EH (cell line): ENCODE measurements at regions not wholly inside any gene's neighbourhood (a gene's known extent, or its start where the extent isn't known, plus 50 kb on each side); places are given as distances from the start of the nearest gene placed in this dataset.
"Not testable (repeated sequence)": the region's sequence is repeated elsewhere in the genome, so short reads cannot be mapped to it uniquely, and the experiment has no call there.

Experiments
- DNase-seq: peaks from one replicate; pipeline ENCODE4 v3.0.0-alpha.2; 2015; ENCODE audit warnings: low read depth

GRCh38 chr14:52202151-52202550 is 65.3 kb upstream of the PTGDR start:
- no peak for DNase-seq

- no peak for DNase-seq
Observed at GRCh38 chr14:52190337-52190931, 77.1 kb upstream of the PTGDR start.

- DNase-seq, result no peak
Observed at GRCh38 chr14:52189325-52189724, 78.2 kb upstream of the PTGDR start.

DNA sequence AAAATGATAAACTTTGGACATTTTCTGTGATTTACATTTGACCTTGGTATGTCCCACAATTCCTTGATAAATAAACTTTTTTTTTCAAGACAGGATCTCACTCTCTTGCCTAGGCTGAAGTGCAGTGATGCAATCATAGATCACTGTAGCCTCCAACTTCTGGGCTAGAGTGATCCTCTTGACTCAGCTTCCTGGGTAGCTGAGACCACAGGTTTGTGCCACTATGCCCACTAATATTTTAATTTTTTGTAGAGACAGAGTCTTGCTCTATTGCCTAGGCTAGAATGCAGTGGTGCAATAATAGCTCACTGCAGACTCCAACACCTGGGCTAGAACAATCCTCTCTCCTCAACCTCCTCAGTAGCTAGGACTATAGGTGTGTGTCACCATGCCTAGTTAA is 79.1 kb upstream of the PTGDR start:
- DNase-seq, result no peak

DNA sequence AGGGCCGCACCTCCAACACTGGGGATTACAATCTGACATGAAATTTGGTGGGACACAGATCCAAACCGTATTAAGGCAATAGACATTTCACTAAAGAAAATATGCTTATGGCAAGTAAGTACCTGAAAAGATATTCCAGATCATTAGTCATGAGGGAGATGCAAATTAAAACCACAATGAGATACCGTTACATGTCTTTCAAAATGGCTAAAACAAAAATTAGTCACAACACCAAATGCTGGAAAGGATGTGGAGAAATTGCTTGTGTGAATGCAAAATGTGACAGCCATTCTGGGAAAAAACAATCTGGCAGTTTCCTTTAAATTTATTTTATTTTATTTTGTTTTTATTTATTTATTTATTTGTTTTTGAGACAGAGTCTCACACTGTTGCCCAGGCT is 82.3 kb upstream of the PTGDR start:
- DNase-seq, result no peak

DNA sequence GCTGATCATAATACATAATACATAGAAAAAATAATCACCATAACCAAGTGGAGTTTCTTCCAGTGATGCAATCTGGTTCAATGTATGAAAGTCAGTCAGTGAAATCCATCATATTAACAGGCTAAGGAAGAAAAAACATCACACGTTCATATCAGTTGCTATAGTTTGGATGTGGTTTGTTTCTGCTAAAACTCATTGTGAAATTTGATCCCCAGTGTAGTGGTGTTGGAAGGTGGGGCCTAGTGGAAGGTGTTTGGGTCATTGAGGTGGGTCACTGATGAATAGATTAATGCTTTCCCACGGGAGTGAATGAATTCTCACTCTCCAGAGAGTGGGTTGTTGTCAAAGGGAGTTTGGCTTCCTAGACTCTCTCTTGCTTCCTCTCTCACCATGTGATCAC is 84.6 kb upstream of the PTGDR start:
- no peak for DNase-seq

DNA sequence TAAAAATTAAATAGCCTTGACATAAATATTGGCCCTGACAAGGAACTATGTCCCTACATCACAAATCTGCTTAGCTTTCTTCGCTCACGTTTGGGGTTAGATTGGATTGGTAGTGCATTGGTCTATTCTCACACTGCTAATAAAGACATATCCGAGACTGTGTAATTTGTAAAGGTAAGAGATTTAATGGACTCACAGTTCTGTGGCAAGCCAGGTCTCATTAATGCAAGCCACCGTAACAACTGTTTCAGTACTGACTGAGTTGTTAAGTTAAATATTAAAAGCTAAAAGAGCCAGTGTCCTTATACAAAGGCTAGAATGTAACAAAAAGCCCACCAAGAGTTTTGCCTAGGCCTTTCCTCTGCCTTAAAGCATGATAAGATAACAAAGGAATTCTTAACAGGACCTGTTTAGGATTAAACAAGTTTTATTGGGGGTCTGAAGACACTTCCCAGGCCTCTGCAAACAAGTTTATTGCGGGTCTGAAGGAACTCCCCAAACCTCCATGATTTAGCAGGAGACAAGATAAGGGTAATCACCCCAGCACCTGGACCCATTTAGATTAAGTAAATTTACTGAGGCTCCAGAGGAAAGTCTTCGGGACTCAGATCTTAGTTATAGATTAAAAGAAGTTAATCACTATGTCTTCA is 88.2 kb upstream of the PTGDR start:
- DNase-seq, result no peak

DNA sequence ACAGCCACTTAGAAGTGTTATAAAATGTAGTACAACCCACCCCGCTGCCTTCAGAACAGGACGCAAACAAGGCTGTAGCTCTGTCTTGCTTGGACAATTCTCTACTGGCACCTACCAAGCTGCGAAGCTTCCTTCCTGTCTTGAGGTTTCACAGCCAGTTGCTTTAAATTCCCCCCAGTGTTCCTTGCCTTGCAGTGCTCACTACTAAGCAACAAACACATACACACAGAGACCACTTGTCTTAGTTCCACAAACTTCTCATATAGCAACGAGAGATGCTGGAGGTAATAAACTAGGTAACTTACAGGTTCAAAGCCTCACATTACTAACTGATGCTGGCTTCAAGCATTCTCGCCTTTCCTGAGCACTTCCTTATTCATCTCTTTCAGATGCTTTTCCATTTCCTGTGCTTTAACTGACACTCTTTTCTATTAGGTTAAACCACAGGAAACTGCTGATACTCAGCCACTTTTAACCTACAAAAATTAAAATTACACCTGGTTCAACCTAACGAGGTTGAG is 91.5 kb upstream of the PTGDR start:
- no peak for DNase-seq

DNA sequence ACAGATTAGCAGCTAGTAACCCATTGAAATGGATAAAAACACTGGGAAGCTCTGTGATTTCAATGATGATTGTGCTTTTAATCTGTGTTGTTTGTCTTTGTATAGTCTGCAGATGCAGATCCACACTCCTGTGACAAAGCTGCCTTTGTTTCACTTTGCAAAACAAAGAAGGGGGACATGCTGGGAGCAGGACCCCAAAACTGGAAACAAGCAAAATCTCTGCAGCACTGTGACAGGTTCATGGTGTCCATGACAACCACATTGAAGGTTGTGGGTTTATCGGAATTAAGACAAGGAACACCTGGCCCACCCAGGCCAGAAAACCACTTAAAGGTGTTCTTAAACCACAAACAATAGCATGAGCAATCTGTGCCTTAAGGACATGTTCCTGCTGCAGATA is 95.6 kb upstream of the PTGDR start:
- not testable (repeated sequence) for DNase-seq

DNA sequence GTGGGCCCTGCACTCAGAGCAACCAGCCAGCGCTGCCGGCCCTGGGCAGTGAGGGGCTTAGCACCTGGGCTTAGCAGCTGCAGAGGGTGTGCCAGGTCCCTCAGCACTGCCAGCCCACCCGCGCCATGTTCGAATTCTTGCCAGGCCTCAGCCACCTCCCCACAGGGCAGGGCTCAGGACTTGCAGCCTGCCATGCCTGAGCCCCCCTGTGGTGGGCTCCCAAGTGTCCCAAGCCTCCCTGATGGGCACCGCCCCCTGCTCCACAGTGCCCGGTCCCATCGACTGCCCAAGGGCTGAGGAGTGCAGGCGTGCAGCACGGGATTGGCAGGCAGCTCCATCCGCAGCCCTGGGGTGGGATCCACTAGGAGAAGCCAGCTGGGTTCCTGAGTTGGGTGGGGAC is 98.0 kb upstream of the NID2 start:
- DNase-seq, result no peak

DNA sequence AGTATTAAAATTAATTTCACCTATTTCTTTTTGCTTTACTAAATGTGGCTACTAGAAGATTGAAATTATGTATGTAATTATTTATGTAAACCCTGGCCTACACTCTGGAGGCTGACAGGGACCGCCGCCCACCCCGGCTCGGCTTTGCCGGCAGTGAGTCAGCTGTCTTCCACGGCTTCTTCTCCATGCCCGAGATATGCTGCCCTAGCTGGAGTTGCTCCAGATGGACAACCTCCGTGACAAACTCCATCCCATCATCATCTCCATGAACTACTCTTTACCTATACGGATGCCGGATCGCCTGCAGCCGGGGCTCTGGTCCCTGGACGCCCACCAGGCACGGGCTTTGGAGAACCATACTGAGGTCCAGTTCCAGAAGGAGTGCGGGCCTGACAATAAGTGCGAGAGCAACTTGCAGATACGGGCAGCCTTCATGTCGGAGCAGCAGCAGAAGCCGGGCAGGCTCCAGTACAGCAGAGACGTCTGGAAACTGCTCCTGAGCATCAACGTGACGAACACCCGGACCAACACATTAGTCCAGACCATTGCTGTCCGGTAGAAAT is 86.9 kb upstream of the NID2 start:
- DNase-seq, result no peak

DNA sequence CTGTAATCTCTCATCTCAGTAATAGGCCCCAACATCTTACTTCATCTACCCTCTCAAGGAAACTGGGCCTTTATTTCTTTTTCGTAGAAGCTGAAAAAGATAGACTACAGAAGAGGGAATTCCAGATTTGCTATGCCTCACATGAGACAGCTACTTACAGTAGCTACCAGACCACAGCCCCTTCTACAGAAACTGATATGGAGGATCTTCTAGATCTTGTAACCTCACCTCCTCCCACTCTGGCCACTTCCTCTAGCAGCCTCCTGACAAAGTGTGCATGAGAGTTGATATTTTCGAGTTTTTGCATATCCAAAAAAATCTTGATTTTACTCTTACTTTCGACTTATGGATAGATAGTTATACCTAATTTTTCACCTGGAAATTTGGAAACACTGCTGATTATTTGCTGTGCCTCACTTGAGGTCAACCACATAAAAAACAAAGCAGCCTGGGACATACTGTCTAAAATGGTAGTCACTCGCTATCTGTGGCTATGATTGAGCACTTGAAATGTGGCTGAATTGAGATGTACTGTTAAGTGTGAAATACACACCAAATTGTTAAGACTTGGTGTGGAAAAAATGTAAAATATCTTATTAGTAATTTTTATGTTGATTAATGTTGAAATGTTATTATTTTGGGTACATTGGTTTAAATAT is 86.3 kb upstream of the NID2 start:
- DNase-seq, result no peak

DNA sequence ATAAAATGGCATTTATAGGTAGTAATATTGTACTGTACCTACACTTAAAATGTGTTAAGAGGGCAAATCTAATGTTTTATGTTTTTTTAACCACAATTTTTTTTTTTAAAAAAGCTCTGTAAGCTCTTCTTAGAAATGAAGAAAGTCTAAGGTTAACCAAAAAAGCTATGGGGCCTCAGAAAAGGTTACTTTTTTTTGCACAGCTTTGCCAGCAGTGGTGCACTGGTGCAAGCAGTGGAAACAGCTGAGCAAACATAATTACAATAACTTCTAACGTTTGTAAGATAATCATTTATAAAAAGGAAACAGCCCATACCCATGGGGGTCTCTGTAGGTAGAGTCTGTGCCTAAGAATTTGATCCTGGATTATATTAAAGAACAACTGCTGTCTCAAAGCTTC is 85.1 kb upstream of the NID2 start:
- no peak for DNase-seq

DNA sequence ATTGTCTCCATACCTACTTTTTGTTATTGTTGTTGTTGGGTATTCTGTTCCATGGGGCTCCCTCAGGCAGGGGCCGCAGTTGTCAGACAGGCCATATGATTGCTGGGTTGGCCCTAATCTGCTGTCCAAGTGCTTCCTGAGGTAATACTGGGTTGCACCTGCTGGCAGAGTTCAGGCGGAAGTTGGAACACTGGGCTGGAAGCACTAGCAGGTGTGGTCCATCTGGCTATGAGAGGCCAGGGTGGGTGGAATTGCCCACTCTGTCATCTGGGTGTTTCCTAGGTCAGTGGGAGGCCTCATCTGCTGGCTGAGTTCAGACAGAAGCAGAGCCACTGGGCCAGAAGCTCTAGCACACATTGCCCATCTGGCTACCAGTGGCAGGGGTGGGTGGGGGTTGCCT is 81.3 kb upstream of the NID2 start:
- DNase-seq, result no peak

GRCh38 chr14:52148371-52148770 is 79.5 kb upstream of the NID2 start:
- DNase-seq, result no peak

GRCh38 chr14:52146504-52146903 is 77.6 kb upstream of the NID2 start:
- DNase-seq, result no peak

DNA sequence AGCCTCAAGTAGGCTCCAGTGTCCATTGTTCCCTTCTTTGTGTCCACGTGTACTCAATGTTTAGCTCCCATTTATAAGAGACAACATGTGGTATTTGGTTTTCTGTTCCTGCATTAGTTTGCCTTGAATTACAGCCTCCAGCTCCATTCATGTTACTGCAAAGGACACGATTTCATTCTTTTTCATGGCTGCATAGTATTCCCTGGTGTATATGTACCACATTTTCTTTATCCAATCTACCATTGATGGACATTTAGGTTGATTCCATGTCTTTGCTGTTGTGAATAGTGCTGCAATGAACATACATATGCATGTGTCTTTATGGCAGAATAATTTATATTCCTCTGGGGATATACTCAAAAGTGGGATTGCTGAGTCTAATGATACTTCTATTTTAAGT is 75.2 kb upstream of the NID2 start:
- not testable (repeated sequence) for DNase-seq

GRCh38 chr14:52142504-52142903 is 73.6 kb upstream of the NID2 start:
- DNase-seq, result no peak

GRCh38 chr14:52131640-52132320 is 62.9 kb upstream of the NID2 start:
- DNase-seq, result peak; percentile 95

DNA sequence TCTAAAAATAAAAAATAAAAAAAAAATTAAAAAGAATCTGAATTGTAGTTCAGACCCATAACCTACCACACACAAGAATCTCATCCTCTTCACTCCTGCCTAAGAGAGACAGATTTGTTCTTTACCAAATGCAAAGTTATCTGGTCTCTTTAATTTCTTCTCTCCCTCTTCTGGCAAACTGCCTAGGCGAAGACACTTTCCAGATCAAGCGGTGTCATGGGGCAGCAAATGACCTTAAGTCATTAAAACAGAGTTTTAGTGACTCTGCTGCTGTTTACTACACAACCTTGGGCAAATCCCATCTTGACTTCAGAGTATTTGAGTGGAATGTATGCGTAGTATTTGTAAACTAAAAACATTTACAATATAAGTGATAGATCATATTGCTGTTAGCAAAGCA is 60.9 kb upstream of the NID2 start:
- peak; percentile 21 for DNase-seq

- no peak for DNase-seq
Observed at GRCh38 chr14:52125885-52126284, 57.0 kb upstream of the NID2 start.
